ENCODE measurements at regions not wholly inside any gene's neighbourhood (a gene's known extent, or its start where the extent isn't known, plus 50 kb on each side); places are given as distances from the start of the nearest gene placed in this dataset.

DNA sequence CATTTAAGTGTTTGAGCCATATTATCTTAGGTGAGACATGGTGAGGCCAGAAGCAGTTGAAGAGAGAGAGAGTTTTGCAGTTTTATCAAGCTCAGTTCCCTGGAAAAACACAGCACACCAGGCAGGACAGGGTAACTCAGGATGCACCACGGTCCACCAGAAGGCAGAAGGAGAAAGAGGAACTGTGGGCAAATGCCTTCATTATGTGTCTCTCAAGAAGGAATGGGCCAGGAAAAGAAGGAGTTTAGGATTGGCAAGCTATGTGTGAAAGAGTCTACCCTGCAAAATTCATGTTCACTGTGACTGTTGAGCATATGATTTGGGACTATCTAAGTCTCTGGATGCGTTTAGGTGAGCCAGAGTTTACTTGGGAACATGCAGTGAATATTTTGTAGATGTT is 934.5 kb upstream of the MIR17HG start:
- no peaks in the 10 kb centered on the region for H3K79me2 ChIP-seq (ENCODE audit: insufficient read depth, low read length)
- H3K36me3 ChIP-seq (ENCODE audit: low read length): no peaks in the 10 kb centered on the region
- H3K9me2 ChIP-seq (replicated peaks; ENCODE audit: insufficient read depth, low read length): no peaks in the 10 kb centered on the region
- no peaks in the 10 kb centered on the region for H3F3A ChIP-seq (ENCODE audit: insufficient read depth)
- H4K20me1 ChIP-seq (ENCODE audit: low read depth, low read length): no peaks in the 10 kb centered on the region
- no peak overlapping the region for H2AFZ ChIP-seq (ENCODE audit: low read depth, low read length, severe bottlenecking)
- H3K4me3 ChIP-seq (ENCODE audit: insufficient read depth, low read length, poor library complexity, severe bottlenecking): no peak overlapping the region
- no peaks in the 10 kb centered on the region for H3K27me3 ChIP-seq (ENCODE audit: low read length)
- H3K9me3 ChIP-seq (ENCODE audit: insufficient read depth, low read length): no peaks in the 10 kb centered on the region
- no peak overlapping the region for H3K27ac ChIP-seq (ENCODE audit: low read depth, low read length)
- H3K4me2 ChIP-seq (ENCODE audit: low read depth, low read length, poor library complexity, severe bottlenecking): no peak overlapping the region
- TF ChIP-seq, protein P1, sequence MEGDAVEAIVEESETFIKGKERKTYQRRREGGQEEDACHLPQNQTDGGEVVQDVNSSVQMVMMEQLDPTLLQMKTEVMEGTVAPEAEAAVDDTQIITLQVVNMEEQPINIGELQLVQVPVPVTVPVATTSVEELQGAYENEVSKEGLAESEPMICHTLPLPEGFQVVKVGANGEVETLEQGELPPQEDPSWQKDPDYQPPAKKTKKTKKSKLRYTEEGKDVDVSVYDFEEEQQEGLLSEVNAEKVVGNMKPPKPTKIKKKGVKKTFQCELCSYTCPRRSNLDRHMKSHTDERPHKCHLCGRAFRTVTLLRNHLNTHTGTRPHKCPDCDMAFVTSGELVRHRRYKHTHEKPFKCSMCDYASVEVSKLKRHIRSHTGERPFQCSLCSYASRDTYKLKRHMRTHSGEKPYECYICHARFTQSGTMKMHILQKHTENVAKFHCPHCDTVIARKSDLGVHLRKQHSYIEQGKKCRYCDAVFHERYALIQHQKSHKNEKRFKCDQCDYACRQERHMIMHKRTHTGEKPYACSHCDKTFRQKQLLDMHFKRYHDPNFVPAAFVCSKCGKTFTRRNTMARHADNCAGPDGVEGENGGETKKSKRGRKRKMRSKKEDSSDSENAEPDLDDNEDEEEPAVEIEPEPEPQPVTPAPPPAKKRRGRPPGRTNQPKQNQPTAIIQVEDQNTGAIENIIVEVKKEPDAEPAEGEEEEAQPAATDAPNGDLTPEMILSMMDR (IDR thresholded peaks at IDR 0.05; ENCODE audit: insufficient read depth, low read length, poor library complexity, severe bottlenecking): no peak
- TF ChIP-seq EZH2phosphoT487 (conservative IDR thresholded peaks at IDR 0.05; ENCODE audit: low read length): no peak
- no peak overlapping the region for H3K9ac ChIP-seq (ENCODE audit: low read length)

DNA sequence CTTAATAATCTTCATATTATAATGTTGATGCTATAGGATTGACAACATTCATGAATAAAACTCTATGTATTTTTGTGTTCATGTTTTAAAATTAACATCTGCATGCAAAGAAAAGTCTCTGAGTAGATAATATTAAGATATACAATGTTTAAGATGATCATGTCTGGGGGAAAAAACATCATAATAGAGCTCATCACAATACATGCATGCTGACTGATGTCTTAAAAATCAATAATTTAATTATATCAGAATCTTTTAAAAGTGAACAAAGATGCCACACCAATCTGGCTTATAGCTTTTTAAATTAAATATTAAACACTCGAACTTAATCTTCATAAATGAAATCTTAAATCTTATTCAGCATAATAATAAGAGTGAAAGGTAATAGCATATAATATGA is 933.9 kb upstream of the MIR17HG start:
- H3K9me3 ChIP-seq (ENCODE audit: insufficient read depth, low read length): no peaks in the 10 kb centered on the region
- H3K9me2 ChIP-seq (replicated peaks; ENCODE audit: insufficient read depth, low read length): no peaks in the 10 kb centered on the region
- H4K20me1 ChIP-seq (ENCODE audit: low read depth, low read length): no peaks in the 10 kb centered on the region
- H3F3A ChIP-seq (ENCODE audit: insufficient read depth): no peaks in the 10 kb centered on the region
- H3K4me3 ChIP-seq (ENCODE audit: insufficient read depth, low read length, poor library complexity, severe bottlenecking): no peak overlapping the region
- H3K79me2 ChIP-seq (ENCODE audit: insufficient read depth, low read length): no peaks in the 10 kb centered on the region
- no peak overlapping the region for H2AFZ ChIP-seq (ENCODE audit: low read depth, low read length, severe bottlenecking)
- H3K36me3 ChIP-seq (ENCODE audit: low read length): no peaks in the 10 kb centered on the region
- no peak for TF ChIP-seq EZH2phosphoT487 (conservative IDR thresholded peaks at IDR 0.05; ENCODE audit: low read length)
- TF ChIP-seq, protein P1 (IDR thresholded peaks at IDR 0.05; ENCODE audit: insufficient read depth, low read length, poor library complexity, severe bottlenecking): no peak
- no peak overlapping the region for H3K27ac ChIP-seq (ENCODE audit: low read depth, low read length)
- H3K27me3 ChIP-seq (ENCODE audit: low read length): no peaks in the 10 kb centered on the region
- no peak overlapping the region for H3K9ac ChIP-seq (ENCODE audit: low read length)
- H3K4me2 ChIP-seq (ENCODE audit: low read depth, low read length, poor library complexity, severe bottlenecking): no peak overlapping the region

DNA sequence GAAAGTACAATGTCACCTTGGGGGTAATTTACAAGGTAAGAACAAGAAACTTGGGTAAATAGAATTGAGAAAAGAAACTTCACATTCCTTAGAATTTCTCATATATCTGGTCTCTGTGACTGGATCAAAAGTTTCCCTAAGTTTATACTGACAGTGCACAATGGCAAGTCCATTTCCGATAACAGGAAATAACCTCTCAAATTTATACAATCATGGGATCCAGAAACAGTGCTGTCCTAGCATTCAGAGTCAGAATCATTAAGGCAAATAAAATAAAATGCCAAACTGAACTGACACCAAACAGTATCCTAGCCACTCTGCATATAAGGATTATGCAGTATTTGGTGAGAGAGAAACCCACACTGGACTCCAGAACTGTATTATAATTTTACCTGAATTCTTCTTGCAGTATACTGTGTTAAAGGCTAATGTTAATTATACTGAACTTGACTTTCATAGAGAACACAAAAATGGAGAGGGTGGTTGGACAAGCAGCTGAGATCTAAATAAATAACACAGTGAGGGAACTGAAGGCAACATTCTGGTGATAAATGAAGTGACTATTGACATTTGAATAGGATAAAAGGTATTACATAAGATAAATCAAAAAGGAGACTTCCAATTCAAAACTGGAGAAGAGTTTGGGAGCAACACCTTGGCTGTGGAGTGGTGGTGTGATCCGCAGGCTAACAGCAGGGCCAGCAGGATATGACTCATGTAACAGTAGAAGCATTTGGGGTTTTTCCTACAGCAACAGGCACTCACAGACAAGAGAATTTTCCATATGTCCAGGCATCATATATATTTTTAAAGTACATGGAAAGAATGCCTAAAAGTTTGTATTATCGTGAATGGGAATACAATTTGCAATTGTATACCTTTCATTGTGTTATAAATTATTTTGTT is 932.5 kb upstream of the MIR17HG start:
- H3K9me3 ChIP-seq (ENCODE audit: insufficient read depth, low read length): no peaks in the 10 kb centered on the region
- H2AFZ ChIP-seq (ENCODE audit: low read depth, low read length, severe bottlenecking): no peak overlapping the region
- no peak overlapping the region for H3K4me3 ChIP-seq (ENCODE audit: insufficient read depth, low read length, poor library complexity, severe bottlenecking)
- no peaks in the 10 kb centered on the region for H4K20me1 ChIP-seq (ENCODE audit: low read depth, low read length)
- no peaks in the 10 kb centered on the region for H3K27me3 ChIP-seq (ENCODE audit: low read length)
- H3K36me3 ChIP-seq (ENCODE audit: low read length): no peaks in the 10 kb centered on the region
- H3K27ac ChIP-seq (ENCODE audit: low read depth, low read length): no peak overlapping the region
- H3K9ac ChIP-seq (ENCODE audit: low read length): no peak overlapping the region
- no peak overlapping the region for H3K4me2 ChIP-seq (ENCODE audit: low read depth, low read length, poor library complexity, severe bottlenecking)
- no peak for TF ChIP-seq EZH2phosphoT487 (conservative IDR thresholded peaks at IDR 0.05; ENCODE audit: low read length)
- no peaks in the 10 kb centered on the region for H3K9me2 ChIP-seq (replicated peaks; ENCODE audit: insufficient read depth, low read length)
- no peaks in the 10 kb centered on the region for H3F3A ChIP-seq (ENCODE audit: insufficient read depth)
- H3K79me2 ChIP-seq (ENCODE audit: insufficient read depth, low read length): no peaks in the 10 kb centered on the region

DNA sequence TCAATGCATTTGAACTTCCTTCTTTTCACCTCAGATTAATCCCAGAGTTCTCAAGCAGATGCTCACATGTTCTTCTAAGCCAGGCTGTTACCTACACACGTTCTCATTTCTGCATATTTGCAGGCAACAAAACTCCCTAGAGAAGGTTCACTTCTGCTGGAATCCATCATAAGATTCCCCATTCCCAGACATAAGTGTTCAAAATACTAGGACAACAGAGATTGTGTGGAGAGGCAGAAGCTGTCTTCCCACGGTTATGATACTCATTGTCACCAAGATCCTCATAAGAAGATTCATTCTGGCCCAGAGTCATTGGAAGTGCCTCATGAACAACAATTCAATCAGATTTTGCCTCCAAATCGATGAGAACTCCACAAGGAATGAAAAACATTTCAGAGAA is 931.6 kb upstream of the MIR17HG start:
- no peaks in the 10 kb centered on the region for H4K20me1 ChIP-seq (ENCODE audit: low read depth, low read length)
- TF ChIP-seq EZH2phosphoT487 (conservative IDR thresholded peaks at IDR 0.05; ENCODE audit: low read length): no peak
- TF ChIP-seq, protein P1 (IDR thresholded peaks at IDR 0.05; ENCODE audit: insufficient read depth, low read length, poor library complexity, severe bottlenecking): no peak
- H3K9me3 ChIP-seq (ENCODE audit: insufficient read depth, low read length): no peaks in the 10 kb centered on the region
- no peak overlapping the region for H3K4me2 ChIP-seq (ENCODE audit: low read depth, low read length, poor library complexity, severe bottlenecking)
- H3K27me3 ChIP-seq (ENCODE audit: low read length): no peaks in the 10 kb centered on the region
- no peaks in the 10 kb centered on the region for H3K79me2 ChIP-seq (ENCODE audit: insufficient read depth, low read length)
- no peak overlapping the region for H3K27ac ChIP-seq (ENCODE audit: low read depth, low read length)
- H3K9ac ChIP-seq (ENCODE audit: low read length): no peak overlapping the region
- no peak overlapping the region for H2AFZ ChIP-seq (ENCODE audit: low read depth, low read length, severe bottlenecking)
- H3K9me2 ChIP-seq (replicated peaks; ENCODE audit: insufficient read depth, low read length): no peaks in the 10 kb centered on the region
- no peaks in the 10 kb centered on the region for H3K36me3 ChIP-seq (ENCODE audit: low read length)
- H3F3A ChIP-seq (ENCODE audit: insufficient read depth): no peaks in the 10 kb centered on the region
- H3K4me3 ChIP-seq (ENCODE audit: insufficient read depth, low read length, poor library complexity, severe bottlenecking): no peak overlapping the region
